HS-5 (cell line): ENCODE measurements at regions not wholly inside any gene's neighbourhood (a gene's known extent, or its start where the extent isn't known, plus 50 kb on each side); places are given as distances from the start of the nearest gene placed in this dataset.
"Not testable (repeated sequence)": the region's sequence is repeated elsewhere in the genome, so short reads cannot be mapped to it uniquely, and the experiment has no call there.

ENCODE experiments used
- DNase-seq: peaks from one replicate; pipeline ENCODE4 v3.0.0-alpha.2; 2012; ENCODE audit warnings: low read depth

DNA sequence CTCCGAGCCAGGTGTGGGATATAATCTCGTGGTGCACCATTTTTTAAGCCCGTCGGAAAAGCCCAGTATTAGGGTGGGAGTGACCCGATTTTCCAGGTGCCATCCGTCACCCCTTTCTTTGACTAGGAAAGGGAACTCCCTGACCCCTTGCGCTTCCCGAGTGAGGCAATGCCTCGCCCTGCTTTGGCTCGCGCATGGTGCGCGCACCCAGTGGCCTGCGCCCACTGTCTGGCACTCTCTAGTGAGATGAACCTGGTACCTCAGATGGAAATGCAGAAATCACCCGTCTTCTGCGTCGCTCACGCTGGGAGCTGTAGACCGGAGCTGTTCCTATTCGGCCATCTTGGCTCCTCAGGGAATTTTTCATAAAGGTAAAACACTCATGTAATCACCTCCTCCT, 63.9 kb downstream of the RWDD3 start:
- DNase-seq = not testable (repeated sequence)

DNA sequence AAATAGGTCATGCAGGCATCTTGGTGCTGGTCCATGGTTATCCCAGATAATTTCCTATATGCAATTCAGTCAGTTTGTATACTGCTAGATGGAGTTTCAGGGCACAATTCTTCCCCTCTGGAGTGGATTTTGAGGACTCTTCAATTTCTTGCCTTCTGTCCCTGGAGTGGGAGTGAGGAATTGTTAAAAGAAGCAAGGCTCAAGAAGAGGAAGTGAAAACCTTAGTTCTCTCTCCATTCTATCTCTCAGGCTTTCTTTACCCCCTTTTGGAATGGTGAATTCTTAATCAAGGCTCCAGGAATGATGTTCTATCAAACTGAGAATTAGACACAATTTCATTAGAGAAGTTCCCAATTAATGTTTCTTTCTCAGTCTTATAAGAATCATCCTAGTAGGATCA, 67.1 kb downstream of the RWDD3 start:
- DNase-seq = no peak

DNA sequence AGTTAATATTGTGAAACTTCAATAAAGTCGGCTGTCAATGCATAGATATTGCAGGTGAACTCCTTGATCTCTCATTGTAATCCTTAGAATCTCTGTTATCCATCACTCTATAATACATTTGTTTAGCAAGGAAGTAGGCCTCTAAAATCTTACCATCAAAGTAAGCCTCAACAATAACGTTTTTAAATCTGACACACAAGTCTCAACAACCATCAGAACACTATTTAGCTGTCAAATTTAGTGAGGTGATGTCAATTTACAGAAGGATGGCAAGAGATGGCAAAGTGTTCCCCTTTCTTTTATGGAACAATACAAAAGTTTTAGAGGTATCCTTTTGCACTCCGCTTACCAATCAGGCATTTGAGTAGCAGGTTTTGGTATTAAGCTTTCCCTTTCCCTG, 67.6 kb downstream of the RWDD3 start:
- DNase-seq = no peak

DNA sequence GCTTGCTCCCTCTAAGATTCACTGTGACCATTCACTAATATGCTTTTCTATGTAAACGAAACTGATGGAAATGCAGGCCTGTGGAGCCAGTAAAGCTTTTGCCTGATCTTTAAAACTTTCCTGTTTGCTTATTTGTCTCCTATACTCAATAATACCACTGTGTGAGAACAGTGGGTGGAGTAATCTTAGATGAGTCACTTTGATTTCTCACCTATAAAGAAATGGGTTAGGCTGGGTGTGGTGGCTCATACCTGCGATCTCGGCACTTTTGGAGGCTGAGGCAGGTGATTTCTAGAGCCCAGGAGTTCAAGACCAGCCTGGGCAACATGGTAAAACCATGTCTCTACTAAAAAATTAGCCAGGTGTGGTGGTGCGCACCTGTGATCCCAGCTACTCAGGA, 70.8 kb downstream of the RWDD3 start:
- DNase-seq = no peak

DNA sequence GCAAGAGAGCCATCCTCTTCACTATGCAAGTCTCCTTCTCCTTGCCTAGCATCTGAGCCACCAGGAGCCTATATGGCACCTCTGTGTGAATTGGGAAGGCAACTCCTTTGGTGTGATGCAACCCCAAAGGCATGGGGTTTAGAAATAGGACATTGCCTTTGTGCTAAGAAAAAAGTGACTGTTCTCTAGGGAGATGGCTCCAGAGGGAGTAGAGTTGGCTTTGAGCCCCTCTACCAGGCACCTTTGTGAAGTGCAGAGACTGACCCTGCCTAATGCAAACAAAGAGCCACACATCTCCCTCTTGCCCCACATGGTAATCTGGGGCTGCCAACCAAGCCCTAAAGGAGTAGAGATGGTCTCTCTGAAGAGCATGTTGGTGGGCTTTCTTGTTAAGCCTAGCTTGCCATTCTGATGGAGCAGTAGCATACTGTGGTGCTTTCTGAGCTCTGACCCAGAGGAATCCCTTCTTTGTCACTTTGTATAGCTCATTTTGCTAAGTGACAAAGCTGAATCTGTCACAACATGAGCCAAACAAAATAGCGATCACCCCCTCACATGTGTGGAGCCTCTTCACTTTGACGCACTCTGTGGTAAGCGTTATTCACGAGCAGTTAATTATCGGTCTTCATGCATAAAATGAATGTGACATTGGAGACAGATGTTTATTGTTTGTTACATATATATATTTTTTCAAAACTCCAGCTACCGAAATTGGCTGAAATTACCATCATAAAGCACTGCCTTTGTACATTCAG, 74.4 kb downstream of the RWDD3 start:
- DNase-seq = no peak

DNA sequence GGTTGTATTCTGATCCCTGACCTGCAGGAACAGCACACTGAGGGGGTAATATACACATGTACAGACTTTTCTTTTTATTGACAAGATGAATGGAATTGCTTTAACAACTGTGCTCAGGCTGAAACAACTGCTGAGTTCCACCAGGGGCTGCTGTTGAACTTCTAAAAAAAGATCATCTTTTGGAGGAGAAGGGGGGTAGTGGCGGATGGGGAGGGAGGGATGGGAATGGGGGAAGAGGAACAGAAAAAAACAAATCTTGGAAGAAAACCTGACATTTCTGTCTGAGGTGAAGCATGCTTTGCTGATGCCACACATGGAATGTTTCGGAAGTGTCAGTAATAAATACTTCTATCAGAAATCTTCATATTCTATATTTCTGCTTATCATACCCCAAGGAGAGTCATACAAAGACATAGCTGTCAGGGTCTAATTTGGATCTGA, 75.0 kb downstream of the RWDD3 start:
- DNase-seq = peak; percentile 6

DNA sequence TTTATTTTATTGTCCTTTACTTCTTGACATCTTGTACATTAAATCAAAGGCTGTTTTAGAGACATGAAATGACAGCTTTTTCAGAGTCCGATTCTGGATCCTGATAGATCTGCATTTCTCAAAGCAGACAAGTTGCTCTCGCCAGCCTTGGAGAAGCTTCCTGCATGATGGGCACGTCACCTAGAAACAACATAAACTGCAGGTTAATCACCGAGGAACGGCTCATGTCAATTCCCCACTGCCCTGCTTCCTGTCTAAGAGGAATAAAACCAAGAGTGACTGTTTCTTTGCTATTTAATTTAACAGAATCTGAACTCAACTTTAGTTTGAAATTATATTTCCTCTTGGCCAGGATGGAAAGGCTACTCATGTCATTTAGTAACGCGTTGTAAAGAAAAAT, 77.0 kb downstream of the RWDD3 start:
- DNase-seq = no peak

DNA sequence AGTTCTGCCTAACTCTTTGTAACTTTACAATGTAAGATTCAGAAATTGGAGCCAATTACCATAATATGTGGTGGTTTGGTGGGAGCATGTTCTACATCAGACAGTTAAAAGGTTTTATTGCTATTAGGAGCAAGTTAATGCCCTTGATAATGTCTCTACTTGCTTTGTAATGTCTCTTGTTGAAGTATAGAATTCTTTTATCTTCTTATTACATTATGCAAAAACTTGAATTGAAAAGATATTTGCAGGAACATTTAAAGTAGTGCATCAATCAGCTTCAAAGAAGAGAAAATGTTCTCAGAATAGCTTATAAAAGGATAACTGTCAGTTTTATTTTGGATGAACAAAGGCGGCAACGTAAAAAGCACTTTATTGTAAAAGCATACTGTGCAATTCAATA, 77.8 kb downstream of the RWDD3 start:
- no peak for DNase-seq

DNA sequence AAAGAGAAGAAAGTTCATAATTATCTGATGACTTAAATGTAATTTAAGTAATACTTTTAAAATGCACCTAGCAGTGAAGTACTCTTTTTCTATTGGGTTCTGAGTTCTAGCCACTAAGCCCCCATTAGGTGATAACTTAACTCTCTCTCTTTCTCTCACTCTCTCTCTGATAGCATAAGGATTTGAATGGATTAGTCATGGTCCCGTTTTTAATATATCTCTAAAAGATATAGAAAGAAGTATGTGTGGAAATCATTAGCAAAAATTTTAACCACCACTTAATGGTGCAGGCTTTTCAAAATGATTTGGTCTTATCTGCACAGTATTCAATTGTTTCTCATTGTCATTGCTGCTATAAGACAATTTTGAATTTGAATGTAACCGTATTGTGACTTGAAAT, 78.2 kb downstream of the RWDD3 start:
- no peak for DNase-seq

DNA sequence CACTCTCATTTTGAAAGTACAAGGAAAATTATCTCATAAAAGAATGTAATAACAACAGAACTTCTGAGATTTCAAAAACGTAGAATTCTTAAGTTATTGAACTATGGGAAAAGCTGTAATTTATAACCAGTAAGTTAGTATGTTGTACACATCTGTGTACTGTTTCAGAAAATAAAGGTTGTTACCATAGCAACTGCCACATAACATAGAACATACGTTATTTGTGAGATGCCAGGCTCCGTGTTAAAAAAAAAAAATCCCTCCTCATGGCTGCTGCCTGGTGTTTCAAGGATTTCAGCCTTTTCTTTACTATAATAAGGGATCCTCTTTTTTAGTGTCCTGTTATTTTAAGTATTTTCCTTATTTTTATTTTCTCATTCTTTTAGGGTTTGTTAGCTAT, 79.5 kb downstream of the RWDD3 start:
- no peak for DNase-seq

DNA sequence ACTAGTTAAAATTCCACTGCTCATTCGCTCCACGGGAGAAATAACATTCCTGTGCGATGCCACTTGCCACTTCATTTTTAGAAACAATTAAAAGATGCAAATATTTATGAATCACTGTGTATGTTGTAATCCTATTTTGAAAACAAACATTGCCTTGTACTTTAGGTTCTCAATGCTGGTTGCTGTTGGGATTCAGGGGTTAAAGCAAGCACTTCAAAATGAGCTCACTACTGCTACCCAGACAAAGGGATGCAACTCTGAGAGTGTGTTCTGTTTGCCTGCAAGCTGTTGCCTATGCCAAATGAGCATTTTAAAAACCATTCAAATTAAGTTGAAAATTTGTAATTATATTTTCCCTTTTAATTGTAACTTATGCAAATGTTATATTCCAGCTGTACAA, 87.5 kb downstream of the RWDD3 start:
- DNase-seq = no peak

DNA sequence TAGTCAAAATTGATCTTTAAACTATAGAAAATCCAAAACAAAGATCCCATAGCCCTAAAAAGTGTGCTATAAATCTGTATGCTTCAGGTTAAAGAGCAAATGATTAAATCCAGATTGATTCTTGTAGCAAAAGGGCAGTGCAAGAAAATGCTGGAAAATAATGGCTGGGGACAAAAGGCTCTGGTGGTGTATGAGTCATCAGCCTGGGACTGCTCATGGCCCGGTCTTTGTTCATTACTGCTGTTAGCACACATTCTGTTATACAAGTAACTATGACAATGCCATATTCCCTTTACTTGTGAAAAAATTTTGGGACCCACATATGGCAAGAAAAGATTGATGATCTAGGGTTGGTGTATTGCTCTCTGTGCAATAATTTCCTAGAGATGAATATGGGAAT, 89.1 kb downstream of the RWDD3 start:
- DNase-seq = no peak

DNA sequence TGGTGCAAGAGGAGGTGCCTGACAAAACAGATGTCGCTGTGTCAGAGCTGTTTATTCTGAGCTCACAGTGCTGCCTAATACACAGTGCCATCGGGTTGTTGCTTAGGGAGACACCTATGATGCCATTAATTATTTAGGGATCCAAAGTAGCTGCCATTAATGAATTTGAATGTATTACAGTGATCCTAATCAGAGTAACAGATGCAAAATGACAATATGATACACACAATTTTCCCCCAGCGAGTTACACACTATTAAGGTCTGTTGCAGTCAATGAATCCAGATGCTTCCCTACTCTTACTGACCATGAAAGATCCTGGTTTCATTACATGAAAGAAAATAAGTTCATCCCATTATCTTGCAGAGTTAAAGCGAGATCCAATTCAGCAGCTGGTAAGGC, 91.3 kb downstream of the RWDD3 start:
- no peak for DNase-seq

DNA sequence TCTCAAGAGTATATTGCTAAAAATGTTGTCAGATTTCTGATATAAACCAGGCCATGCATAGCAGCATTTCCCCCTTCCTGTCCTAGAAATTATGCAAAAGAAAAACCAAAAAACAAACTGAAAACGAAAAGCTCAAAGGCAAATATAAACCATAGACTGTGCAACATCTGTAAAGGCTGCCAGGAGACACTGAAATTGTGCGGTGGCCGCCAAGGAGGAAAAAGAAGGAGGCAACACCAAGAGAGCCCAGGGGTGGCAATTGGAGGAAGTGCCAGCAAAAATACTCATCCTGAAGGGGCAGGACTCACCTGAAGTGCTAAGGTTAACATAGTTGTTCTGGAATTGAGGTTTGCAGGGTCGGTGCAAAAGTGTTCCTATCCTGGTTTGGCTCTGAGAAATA, 92.0 kb downstream of the RWDD3 start:
- no peak for DNase-seq

DNA sequence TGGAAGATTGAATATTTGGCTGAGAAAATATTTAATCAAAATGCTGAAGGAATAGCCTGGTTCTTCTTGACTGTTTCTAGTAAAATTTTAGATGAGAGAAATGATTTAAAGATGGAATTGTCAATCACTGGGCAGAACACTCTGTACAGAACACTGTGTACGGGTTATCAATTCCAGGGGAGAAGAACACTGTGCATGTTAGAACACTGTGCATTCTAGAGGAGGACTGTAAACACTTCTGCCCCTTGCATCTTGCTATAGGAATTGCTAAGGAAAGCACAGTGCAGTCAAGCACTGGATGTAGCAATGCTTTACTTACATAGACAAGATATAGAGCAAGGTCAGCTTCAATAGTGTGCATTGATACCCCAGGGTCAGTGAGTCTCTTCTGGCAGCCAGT, 98.7 kb downstream of the RWDD3 start:
- no peak for DNase-seq

DNA sequence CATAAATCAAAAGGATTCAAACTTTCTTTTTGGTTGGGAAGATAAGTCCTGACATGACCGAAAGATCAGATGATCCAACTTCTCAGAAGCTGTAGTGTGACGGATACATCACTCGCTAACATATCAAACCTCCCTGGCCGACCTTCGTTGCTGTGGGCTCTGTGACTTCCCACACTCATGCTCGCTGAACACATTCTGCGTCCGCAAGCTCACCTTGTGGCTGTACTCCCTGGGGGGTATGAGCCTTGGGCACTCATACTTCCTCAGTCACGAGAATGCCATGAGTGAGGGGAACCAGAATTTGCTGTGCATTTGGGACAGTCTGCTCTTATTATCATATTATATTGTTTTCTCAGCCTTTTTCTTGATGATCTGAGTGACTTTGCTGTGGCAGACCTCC, 105.4 kb downstream of the RWDD3 start:
- DNase-seq = no peak

DNA sequence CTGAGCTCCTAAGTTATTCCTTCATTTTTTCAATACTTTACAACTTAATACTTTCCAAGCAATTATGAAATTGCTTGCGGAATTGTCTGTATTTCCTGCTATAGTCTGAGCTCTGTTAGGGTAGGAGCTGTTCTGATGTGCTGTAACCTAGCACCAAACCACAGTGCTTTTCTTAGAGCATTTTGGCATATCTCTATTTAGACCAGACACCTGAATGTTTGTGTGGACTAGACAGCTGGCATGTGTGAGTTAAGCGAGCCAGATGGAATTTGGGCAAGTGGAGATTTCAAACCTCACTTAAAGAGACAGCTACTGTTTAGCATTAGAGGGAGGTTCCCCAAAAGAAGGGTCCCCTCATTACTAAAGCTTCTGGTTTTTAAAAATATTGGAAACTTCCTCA, 106.1 kb downstream of the RWDD3 start:
- DNase-seq = no peak

DNA sequence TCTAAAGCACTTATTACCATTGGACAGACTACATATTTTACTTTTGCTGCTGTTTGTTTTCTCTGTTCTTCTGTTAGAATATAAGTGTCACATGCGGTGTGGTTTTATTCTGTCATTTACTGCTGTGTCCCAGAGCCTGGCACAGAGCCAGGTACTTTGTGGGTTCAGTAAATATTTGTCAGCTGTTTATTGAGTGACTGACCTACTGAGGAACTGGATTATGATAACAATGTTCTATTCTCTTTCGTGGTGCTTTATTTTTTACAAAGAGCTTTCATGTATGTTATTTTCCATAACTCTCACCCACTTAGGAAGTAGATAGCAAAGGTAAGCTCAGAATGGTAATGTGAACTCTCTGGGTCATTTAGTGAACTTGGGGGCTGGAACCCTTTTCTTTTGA, 118.8 kb downstream of the RWDD3 start:
- DNase-seq = no peak

DNA sequence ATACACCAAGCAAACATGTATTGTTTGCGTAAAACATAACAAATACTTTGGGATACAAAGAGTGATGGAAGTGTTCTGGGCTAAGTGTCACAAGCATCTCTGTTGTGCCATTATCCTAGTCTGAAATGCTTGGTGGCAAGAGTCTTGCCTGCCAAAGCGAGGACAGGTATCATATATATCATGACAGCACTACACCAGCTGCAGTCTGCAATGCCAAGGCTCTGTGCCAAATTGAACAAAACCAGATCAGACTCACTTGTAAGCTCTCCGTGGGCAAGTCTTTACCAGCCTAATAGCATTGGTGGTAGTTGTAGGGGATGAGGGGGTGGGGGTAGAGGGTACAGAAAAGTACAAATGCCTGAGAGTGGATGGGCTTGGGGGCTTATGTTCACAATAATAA, 119.2 kb downstream of the RWDD3 start:
- no peak for DNase-seq

DNA sequence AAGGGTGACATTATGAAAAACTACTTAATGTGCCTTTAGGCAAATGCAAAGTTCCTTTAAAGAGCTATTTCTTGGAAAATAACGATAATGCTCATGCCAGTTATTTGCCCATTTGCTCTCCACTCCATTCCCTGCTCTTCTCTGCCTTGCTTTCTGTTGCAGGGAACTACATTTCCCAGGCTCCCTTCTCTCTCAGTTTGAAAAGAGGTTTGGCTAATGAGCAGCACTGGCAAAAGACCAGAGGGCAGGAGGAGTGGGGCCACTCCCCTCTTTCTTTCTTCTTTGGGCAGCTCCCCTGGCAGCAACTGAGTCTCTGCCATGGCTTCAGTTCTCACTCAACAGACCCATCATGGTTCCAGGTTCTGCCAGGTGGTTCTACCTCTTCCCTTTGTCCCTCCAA, 130.5 kb downstream of the RWDD3 start:
- DNase-seq = no peak

DNA sequence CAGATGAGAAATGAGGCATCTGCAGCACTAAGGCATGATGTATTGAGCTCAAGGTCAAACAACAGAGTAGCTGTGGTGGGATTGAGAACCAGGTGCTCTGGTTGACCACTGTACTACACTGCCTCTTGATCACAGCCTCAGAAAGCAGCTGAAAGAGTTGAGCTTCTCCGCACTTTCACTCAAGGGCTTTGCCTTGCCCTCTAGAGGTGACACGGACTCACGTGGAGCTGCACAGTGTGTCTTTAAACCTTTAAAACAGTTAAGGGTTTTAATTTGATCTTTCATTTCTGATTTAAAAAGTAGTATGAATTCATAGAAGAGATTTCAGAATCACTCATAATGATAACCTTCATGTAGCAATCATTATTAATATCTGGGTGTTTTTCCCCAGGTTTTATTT, 132.5 kb downstream of the RWDD3 start:
- DNase-seq = no peak

DNA sequence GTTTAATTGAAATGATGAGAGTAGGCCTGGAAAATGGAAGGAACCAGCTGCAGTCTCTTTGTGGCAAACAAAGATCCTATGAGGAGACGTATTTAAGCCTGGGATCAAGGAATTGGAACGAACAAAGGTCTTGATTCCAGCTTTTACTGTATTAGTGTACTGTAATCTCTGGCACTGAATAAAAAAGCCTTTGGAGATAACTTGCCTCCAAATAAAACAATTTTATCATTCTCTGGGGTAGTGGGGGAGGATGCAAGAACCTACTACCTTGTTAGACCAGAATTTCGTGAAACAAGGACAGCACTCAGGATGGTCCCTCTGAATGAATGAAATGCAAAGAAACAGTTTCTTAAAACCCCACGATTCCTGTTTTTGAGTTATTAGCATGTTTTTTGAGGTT, 134.2 kb downstream of the RWDD3 start:
- no peak for DNase-seq

DNA sequence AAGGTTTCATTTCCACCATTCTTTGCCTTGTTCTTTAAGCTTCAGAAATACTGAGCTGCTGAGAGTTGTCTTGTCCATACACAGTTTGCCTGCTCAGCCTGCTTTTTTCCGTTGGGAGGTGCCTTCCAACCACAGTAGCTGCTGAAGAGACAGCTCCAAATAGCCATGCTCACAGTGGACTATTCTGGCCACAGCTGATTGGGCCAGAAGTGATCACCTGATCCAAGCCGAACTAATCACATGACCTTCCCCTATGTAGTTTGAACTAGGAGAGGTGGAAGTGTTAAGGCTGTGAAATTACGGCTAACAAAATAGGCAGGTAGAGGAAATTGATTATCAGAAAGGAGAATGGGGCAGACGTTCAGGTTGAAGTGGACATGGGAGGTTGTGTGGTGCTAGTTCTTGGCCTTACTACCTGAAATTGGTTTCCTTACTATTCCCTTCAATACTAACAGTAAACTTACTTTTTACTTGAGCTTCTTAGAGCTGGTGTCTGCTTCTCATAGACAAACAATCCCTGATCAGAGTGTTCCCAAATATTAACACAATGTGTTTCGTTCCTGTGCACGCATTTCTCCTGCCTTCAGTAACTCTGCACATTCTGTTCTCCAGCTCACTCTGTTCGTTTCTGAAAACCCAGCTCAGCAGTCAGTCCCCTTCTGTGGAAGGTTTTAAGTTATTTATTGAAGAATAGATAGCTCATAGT, 136.1 kb downstream of the RWDD3 start:
- no peak for DNase-seq
